HS-27A (cell line): ENCODE measurements at regions not wholly inside any gene's neighbourhood (a gene's known extent, or its start where the extent isn't known, plus 50 kb on each side); places are given as distances from the start of the nearest gene placed in this dataset.

Source experiments
- DNase-seq: peaks from one replicate; pipeline ENCODE4 v3.0.0-alpha.2; 2012; ENCODE audit warnings: low read depth, missing footprints

GRCh38 chr4:79082997-79083396, 143.8 kb upstream of the PAQR3 start:
- no peak for DNase-seq

DNA sequence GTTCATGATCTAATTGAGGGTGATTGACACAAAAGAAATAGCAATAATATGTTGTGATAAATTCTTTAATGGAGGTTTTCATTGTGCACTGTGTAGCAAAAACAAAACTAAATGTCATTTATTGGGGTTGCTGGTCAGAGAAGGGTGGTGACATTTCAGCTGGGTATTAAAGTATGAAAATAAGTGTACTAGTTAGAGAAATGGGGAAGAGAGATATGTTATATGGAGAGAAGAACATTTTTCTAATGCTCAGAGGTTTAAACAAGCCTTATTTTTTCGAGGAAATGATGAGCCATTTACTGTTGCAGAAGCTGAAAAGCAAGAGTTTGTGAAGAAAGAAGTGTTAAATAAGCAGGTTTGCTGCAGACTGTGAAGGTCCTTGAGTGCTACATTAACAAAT, 142.7 kb upstream of the PAQR3 start:
- DNase-seq, result no peak

DNA sequence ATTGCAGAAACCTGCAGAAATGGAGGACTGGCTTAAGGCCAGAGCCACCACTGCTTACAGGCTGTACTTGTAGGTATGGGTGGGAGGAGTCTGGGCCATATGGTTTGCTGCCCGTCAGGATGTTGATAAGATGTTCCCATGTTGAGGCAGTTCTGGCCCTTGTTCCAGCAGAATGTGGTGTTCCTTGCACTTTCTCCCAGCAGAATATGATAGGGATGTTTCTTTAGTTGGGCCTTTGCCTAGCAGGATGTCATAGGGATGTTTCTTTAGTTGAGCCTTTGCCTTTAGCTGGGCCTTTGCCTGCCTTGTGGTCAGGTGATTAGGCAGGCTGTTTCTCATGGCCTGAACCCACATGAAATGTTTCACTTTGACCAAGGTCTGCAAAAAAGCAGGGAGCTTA, 139.1 kb upstream of the PAQR3 start:
- DNase-seq, result no peak

GRCh38 chr4:79074040-79074439, 134.8 kb upstream of the PAQR3 start:
- DNase-seq, result no peak

- no peak for DNase-seq
These were observed 134.2 kb upstream of the PAQR3 start for GRCh38 chr4:79073471-79073870.

- DNase-seq, result no peak
These were observed 126.0 kb upstream of the PAQR3 start for GRCh38 chr4:79065262-79065661.

DNA sequence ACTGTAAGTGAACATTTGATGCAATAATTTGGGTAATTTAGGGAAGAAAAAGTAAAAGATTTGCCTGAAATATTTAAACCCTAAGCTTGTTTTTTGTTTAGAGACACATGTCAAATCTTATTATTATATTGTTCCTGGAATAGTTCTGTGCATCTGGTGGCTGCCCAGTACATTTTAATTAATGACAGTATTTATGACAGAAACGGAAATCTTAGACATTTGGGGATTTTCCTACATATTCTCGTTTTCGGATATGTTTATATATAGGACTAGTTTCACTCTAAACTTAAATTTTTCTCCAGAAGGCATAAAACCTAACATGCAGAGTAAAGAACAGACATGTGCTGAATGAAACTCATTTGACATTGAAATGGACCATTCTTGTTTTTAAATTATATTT, 125.6 kb upstream of the PAQR3 start:
- no peak for DNase-seq

- DNase-seq, result no peak
These were observed 120.6 kb upstream of the PAQR3 start for GRCh38 chr4:79059631-79060399.

GRCh38 chr4:79057772-79058171, 118.5 kb upstream of the PAQR3 start:
- no peak for DNase-seq

DNA sequence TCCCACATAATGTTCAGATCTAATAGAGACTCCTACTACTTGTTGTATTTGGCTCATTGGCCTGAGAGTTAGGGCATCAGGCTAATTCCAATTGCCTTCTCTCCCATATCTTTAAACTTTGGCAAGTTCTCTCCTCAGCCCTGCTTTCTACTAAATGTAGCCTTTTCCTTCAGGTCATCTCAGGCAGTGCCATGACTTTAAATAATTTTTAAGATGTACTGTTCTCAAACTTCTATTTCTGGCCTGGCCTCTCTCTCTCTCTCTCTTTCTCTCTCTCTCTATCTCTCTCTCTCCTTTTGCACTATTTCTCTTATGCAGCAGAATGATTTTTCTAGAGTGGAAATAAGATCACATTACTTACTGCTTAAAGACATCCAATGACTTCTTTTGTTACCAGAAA, 114.5 kb upstream of the PAQR3 start:
- DNase-seq, result no peak

GRCh38 chr4:79050541-79050880, 111.3 kb upstream of the PAQR3 start:
- no peak for DNase-seq

GRCh38 chr4:79049840-79050540, 110.8 kb upstream of the PAQR3 start:
- DNase-seq, result no peak

- DNase-seq, result no peak
These were observed 109.6 kb upstream of the PAQR3 start for GRCh38 chr4:79048878-79049277.

GRCh38 chr4:79047316-79047715, 108.1 kb upstream of the PAQR3 start:
- DNase-seq, result no peak

DNA sequence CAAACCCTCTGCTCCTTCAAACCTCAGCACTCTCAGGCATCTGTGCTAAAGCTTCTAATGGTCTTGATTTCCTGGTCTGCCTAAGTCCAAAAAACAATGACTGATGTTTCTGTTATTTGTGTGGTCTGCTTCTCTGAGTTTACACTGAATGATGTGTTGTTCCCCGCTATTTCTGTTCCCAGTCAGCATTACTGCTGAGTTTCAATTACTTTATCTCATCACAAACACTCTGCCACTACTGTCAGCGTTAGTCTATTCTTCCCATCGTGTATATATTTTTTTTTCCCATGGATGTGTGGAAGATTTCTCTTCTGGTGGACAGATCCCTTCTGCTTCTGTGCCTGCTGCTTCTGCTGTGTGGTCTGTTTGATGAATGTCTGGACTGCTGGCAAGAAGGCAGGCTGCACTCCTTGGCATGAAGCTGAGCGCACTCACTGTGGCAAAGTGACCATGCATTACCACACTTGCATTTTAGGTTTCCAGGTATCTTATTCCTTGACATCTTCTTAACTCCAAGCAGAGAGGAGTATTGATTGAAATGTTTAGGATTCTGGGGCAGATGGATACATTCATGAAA, 106.9 kb upstream of the PAQR3 start:
- no peak for DNase-seq

DNA sequence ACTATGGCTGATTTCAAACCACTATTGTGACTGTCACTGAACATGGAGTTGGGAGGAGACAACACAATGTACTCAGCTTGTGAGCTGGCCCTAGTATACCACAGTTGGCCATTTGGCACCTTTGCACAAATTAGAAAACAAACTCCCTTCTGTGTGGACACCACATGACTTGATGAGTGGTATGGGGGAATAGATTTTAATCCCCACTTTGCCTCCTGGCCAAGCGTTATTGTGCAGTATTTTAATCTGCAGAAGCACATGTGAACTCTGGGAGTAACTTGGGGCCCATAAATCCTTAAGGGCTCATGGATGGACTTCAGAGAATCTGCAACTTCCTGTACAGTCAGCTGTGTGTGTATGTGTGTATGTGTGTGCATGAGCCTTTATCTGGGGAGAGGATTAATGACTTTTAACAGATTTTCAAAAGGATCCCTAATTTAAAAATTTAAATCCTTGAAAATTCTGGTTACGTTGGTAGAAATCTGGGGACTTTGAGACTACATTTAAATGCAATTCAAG, 105.0 kb upstream of the PAQR3 start:
- DNase-seq, result no peak

DNA sequence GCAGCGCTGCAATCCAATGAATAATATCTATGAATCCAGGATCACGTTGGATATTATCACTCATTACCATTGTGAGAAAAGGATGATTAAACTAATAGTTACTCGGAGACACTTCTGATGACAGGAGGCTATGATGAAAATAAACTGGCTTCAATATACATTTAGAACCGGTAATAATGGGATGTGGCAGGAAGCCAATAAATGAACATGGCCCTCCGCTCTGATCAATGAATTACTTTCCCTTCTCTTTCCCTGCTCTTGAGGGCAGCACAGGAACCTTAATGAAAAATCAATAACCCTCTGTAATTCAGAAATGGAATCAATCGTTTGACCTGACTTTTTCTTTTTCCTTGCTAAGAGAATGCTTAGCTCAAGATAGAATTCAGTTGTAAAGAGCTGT, 103.9 kb upstream of the PAQR3 start:
- no peak for DNase-seq

DNA sequence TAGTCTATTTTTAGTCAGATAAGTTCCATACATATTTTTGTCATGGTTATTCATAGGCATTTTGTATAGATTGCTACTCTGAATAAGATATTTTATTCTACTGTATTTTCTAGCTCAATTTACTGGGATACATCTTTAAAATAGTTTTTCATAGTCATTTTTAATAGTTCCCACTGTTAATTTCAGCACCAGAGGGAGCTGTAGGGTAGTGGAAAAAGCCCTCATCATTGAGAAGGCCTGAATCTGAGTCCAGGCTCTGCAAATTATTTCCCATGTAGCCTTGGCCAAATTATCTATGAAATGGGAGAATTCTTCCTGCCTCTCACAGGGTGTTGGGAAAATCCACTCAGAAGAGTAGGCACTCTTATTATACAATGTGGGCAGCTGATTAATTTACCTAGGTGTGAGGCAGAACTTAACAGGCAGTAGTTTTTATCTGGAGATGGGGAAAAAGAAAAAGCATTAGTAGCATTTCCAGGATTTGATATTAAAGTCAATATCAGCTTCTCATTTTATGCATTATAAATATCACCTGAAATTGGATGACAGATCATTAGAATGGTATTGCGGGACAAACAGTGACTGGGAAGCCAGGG, 102.9 kb upstream of the PAQR3 start:
- peak; percentile 3 for DNase-seq

DNA sequence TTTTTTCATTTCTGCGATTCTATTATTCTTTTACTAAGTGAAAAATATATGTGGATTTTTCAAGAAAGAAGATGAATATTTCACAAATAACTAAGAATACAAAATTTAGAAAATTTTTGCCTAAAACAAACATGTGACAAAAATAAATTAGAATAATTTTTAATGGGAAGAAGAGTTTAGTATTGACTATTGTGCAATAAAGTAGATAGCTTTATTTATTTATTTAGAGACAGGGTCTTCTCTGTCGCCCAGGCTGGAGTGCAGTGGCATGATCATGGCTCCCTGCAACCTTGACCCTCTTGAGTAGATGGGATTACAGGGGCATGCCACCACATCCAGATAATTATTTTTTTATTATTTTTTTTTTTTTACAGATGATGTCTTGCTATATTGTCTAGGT, 95.3 kb upstream of the PAQR3 start:
- DNase-seq, result no peak

DNA sequence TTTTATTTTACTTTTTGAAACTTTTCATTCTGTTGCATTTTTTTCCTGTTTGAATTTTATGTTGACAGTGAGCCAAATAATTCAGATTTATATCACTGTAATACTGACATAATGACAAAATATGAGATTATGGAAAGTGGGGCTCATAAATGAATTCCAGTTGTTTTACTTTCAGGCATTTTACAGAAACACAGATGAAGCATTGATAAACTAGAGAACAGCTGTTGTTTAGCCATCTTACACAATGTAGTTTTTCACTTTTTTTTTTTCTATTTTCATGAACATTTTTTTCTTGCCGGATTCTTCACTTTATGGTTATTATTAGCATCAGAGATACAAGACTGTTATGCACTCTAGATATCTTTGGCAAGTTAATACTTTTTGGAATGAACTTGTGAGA, 91.7 kb upstream of the PAQR3 start:
- no peak for DNase-seq

GRCh38 chr4:79027656-79028055, 88.4 kb upstream of the PAQR3 start:
- no peak for DNase-seq

DNA sequence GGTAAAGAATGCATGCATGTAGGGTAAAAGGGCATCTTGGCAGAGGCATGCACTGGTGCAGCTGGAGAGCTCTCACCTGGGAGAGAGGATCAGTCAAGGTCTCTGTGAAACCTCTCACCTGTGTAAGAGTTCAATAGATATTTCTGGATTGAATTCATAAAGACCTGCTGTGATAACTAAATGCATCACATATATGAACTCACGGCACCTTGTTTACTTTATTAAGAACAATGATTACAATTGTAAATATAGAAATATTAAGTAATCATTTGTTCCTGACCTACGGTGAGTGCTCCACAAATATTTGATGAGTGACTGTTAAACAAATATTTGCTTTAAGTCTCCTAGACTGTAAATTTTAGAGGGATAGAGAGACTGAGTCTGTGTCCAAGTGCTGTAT, 85.9 kb upstream of the PAQR3 start:
- DNase-seq, result no peak
